Liver (tissue), 8 donors: ENCODE measurements at regions not wholly inside any gene's neighbourhood (a gene's known extent, or its start where the extent isn't known, plus 50 kb on each side); places are given as distances from the start of the nearest gene placed in this dataset.

Experiments used
- DNase-seq: peaks from one replicate; pipeline ENCODE4 v3.0.0-alpha.2; 2017; ENCODE audit warnings: low spot score
- H3K27ac ChIP-seq, 2 donors: one replicate each; pipeline ENCODE4 v1.7.0; 2013; ENCODE audit warnings: inconsistent platforms in 2 of 2, low read length in 2 of 2, control low read depth in 1 of 2, low read depth in 1 of 2, mild to moderate bottlenecking in 1 of 2
- H3K27me3 ChIP-seq, 4 donors: one replicate each; pipeline versions ENCODE4 v1.6.1 to v1.7.0; 2013; ENCODE audit warnings: low read length in 3 of 4, inconsistent platforms in 1 of 4, mild to moderate bottlenecking in 1 of 4, moderate library complexity in 1 of 4; ENCODE audit not compliant: control insufficient read depth in 4 of 4, insufficient read depth in 4 of 4
- H3K36me3 ChIP-seq, 4 donors: one replicate each; pipeline versions ENCODE4 v1.6.1 to v1.7.0; 2013; ENCODE audit warnings: low read length in 3 of 4, mild to moderate bottlenecking in 3 of 4, low read depth in 1 of 4, moderate library complexity in 1 of 4; ENCODE audit not compliant: control insufficient read depth in 4 of 4, insufficient read depth in 3 of 4
- H3K4me1 ChIP-seq, 4 donors: one replicate each; pipeline versions ENCODE4 v1.6.1 to v1.7.0; 2013; ENCODE audit warnings: low read length in 3 of 4, mild to moderate bottlenecking in 3 of 4, moderate library complexity in 1 of 4; ENCODE audit not compliant: control insufficient read depth in 4 of 4, insufficient read depth in 4 of 4
- H3K4me3 ChIP-seq, 3 donors: one replicate each; pipeline versions ENCODE4 v1.6.1 to v1.7.0; 2013; ENCODE audit warnings: low read length in 3 of 3, control low read depth in 1 of 3, low read depth in 1 of 3, mild to moderate bottlenecking in 1 of 3
- H3K9ac ChIP-seq, 2 donors: one replicate each; pipeline ENCODE4 v1.7.0; 2013; ENCODE audit warnings: low read length in 2 of 2, mild to moderate bottlenecking in 2 of 2, moderate library complexity in 2 of 2, control low read depth in 1 of 2, low read depth in 1 of 2
- H3K9me3 ChIP-seq, 4 donors: one replicate each; pipeline versions ENCODE4 v1.6.1 to v1.7.0; 2013; ENCODE audit warnings: low read length in 3 of 4; ENCODE audit not compliant: control insufficient read depth in 4 of 4
- CTCF ChIP-seq: fragments of 150-350 bp; IDR thresholded peaks from 2 replicates; pipeline ENCODE4 v1.5.1; 2017; ENCODE audit warnings: improper control_type of control experiment, low read depth, low read length; ENCODE audit not compliant: missing input control
- FOXA2 ChIP-seq: IDR thresholded peaks from 2 replicates; pipeline ENCODE4 v1.6.1; 2016; ENCODE audit warnings: antibody characterized with exemption
- GABPA ChIP-seq, 2 donors: IDR thresholded peaks in 1 of 2; conservative IDR thresholded peaks in 1 of 2; 2 replicates each; pipeline ENCODE4 v1.6.1; 2016; ENCODE audit warnings: antibody characterized with exemption in 2 of 2, mild to moderate bottlenecking in 1 of 2, moderate library complexity in 1 of 2
- JUND ChIP-seq, 2 donors: IDR thresholded peaks; 2 replicates each; pipeline ENCODE4 v1.6.1; 2016; ENCODE audit warnings: antibody characterized with exemption in 2 of 2
- RAD21 ChIP-seq, 2 donors: IDR thresholded peaks; 2 replicates each; pipeline ENCODE4 v1.6.1; 2016; ENCODE audit warnings: antibody characterized with exemption in 2 of 2, mild to moderate bottlenecking in 2 of 2
- RXRA ChIP-seq, 2 donors: IDR thresholded peaks; 2 replicates each; pipeline ENCODE4 v1.6.1; 2017 to 2018; ENCODE audit warnings: antibody characterized with exemption in 2 of 2, mild to moderate bottlenecking in 1 of 2
- SP1 ChIP-seq: IDR thresholded peaks from 2 replicates; pipeline ENCODE4 v1.6.1; 2018; ENCODE audit warnings: antibody characterized with exemption, mild to moderate bottlenecking
- TAF1 ChIP-seq: conservative IDR thresholded peaks from 2 replicates; pipeline ENCODE4 v1.6.1; 2016; ENCODE audit warnings: antibody characterized with exemption, mild to moderate bottlenecking
- WGBS: extraction: QIAGEN DNeasy Blood & Tissue Kit; methylation state at CpG from one replicate; pipeline ENCODE4 v1.1.7; 2013; 5-methylcytosine and 5-hydroxymethylcytosine counted together
- TF ChIP-seq, protein P1 (sequence below): IDR thresholded peaks from 2 replicates; pipeline ENCODE4 v1.6.1; 2016; ENCODE audit warnings: antibody characterized with exemption
- TF ChIP-seq, protein P2 (sequence below): IDR thresholded peaks from 2 replicates; pipeline ENCODE4 v1.6.1; 2016; ENCODE audit warnings: antibody characterized with exemption
- TF ChIP-seq, protein P3 (sequence below): IDR thresholded peaks from 2 replicates; pipeline ENCODE4 v1.6.1; 2016; ENCODE audit warnings: antibody characterized with exemption, mild to moderate bottlenecking
- donor health status: healthy.
- donor health status: healthy.
- donor health status: healthy.
- donor health status: healthy.
- donor health status: healthy.

GRCh38 chr9:28389411-28389810 is 816.1 kb upstream of the C9orf72 start:
- TF ChIP-seq JUND (IDR thresholded peaks at IDR 0.05) = no peak
- TF ChIP-seq, protein P1, sequence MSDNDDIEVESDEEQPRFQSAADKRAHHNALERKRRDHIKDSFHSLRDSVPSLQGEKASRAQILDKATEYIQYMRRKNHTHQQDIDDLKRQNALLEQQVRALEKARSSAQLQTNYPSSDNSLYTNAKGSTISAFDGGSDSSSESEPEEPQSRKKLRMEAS = no peak
- no peak for TF ChIP-seq GABPA (IDR thresholded peaks at IDR 0.05 in 1 of 2, conservative IDR thresholded peaks at IDR 0.05 in 1 of 2)
- no peak for TF ChIP-seq RXRA (IDR thresholded peaks at IDR 0.05)
- no peak for TF ChIP-seq FOXA2
- no peak for TF ChIP-seq CTCF
- no peaks in the 10 kb centered on the region for H3K27me3 ChIP-seq
- WGBS = 62% methylated on average over 3 of the region's 3 CpGs
- no peak overlapping the region for H3K9ac ChIP-seq
- DNase-seq = no peak
- peaks cover 0 to 2% (median 0%) of the 10 kb centered on the region in 4 donors for H3K9me3 ChIP-seq
- H3K27ac ChIP-seq = no peak overlapping the region
- H3K36me3 ChIP-seq = no peaks in the 10 kb centered on the region
- H3K4me3 ChIP-seq = no peak overlapping the region
- H3K4me1 ChIP-seq = no peaks in the 10 kb centered on the region

GRCh38 chr9:28394774-28395173 is 821.5 kb upstream of the C9orf72 start:
- Histone ChIP-seq H3K4me1 (no peaks in the 10 kb centered on the region), H3K9ac (no peak overlapping the region), H3K27me3 (no peaks in the 10 kb centered on the region), H3K36me3 (no peaks in the 10 kb centered on the region), H3K27ac (no peak overlapping the region), H3K9me3 (no peaks in the 10 kb centered on the region), H3K4me3 (no peak overlapping the region)
- DNase-seq = no peak
- no peak for TF ChIP-seq RAD21 (IDR thresholded peaks at IDR 0.05)
- no peak for TF ChIP-seq GABPA (IDR thresholded peaks at IDR 0.05 in 1 of 2, conservative IDR thresholded peaks at IDR 0.05 in 1 of 2)
- TF ChIP-seq SP1 = no peak
- no peak for TF ChIP-seq JUND (IDR thresholded peaks at IDR 0.05)
- TF ChIP-seq, protein P2, sequence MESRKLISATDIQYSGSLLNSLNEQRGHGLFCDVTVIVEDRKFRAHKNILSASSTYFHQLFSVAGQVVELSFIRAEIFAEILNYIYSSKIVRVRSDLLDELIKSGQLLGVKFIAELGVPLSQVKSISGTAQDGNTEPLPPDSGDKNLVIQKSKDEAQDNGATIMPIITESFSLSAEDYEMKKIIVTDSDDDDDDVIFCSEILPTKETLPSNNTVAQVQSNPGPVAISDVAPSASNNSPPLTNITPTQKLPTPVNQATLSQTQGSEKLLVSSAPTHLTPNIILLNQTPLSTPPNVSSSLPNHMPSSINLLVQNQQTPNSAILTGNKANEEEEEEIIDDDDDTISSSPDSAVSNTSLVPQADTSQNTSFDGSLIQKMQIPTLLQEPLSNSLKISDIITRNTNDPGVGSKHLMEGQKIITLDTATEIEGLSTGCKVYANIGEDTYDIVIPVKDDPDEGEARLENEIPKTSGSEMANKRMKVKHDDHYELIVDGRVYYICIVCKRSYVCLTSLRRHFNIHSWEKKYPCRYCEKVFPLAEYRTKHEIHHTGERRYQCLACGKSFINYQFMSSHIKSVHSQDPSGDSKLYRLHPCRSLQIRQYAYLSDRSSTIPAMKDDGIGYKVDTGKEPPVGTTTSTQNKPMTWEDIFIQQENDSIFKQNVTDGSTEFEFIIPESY = no peak
- TF ChIP-seq, protein P3, sequence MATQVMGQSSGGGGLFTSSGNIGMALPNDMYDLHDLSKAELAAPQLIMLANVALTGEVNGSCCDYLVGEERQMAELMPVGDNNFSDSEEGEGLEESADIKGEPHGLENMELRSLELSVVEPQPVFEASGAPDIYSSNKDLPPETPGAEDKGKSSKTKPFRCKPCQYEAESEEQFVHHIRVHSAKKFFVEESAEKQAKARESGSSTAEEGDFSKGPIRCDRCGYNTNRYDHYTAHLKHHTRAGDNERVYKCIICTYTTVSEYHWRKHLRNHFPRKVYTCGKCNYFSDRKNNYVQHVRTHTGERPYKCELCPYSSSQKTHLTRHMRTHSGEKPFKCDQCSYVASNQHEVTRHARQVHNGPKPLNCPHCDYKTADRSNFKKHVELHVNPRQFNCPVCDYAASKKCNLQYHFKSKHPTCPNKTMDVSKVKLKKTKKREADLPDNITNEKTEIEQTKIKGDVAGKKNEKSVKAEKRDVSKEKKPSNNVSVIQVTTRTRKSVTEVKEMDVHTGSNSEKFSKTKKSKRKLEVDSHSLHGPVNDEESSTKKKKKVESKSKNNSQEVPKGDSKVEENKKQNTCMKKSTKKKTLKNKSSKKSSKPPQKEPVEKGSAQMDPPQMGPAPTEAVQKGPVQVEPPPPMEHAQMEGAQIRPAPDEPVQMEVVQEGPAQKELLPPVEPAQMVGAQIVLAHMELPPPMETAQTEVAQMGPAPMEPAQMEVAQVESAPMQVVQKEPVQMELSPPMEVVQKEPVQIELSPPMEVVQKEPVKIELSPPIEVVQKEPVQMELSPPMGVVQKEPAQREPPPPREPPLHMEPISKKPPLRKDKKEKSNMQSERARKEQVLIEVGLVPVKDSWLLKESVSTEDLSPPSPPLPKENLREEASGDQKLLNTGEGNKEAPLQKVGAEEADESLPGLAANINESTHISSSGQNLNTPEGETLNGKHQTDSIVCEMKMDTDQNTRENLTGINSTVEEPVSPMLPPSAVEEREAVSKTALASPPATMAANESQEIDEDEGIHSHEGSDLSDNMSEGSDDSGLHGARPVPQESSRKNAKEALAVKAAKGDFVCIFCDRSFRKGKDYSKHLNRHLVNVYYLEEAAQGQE = no peak
- TF ChIP-seq TAF1 = no peak
- TF ChIP-seq CTCF = no peak
- no peak for TF ChIP-seq RXRA (IDR thresholded peaks at IDR 0.05)
